ENCODE measurements at regions not wholly inside any gene's neighbourhood (a gene's known extent, or its start where the extent isn't known, plus 50 kb on each side); places are given as distances from the start of the nearest gene placed in this dataset.

GRCh38 chr4:129641179-129641578, 545.2 kb downstream of the C4orf33 start:
- TF ChIP-seq CTCF (IDR thresholded peaks at IDR 0.05): peak; percentile 4 to 47 (median 42)
- no peak for TF ChIP-seq POLR2AphosphoS5 (IDR thresholded peaks at IDR 0.05; ENCODE audit: insufficient read depth in 1 of 2, low read depth in 1 of 2)
- TF ChIP-seq POLR2A (IDR thresholded peaks at IDR 0.05): no peak
- H3K27me3 ChIP-seq: no peaks in the 10 kb centered on the region
- no peak overlapping the region for H3K27ac ChIP-seq
- no peak overlapping the region for H3K4me3 ChIP-seq
- no peak for DNase-seq (ENCODE audit: extremely low spot score in 2 of 2)
- H3K9me3 ChIP-seq: no peaks in the 10 kb centered on the region
- intact Hi-C loops (cut with DNase I): no loop called here
- no peaks in the 10 kb centered on the region for H3K4me1 ChIP-seq
- no peaks in the 10 kb centered on the region for H3K36me3 ChIP-seq

- no peak for TF ChIP-seq POLR2A (IDR thresholded peaks at IDR 0.05)
- TF ChIP-seq POLR2AphosphoS5 (IDR thresholded peaks at IDR 0.05; ENCODE audit: insufficient read depth in 1 of 2, low read depth in 1 of 2): no peak
- TF ChIP-seq CTCF (IDR thresholded peaks at IDR 0.05): no peak
- H3K27ac ChIP-seq: no peak overlapping the region
- no peaks in the 10 kb centered on the region for H3K4me1 ChIP-seq
- no peaks in the 10 kb centered on the region for H3K27me3 ChIP-seq
- H3K36me3 ChIP-seq: no peaks in the 10 kb centered on the region
- DNase-seq (ENCODE audit: extremely low spot score in 2 of 2): no peak
- intact Hi-C loops (cut with DNase I): no loop called here
- H3K9me3 ChIP-seq: no peaks in the 10 kb centered on the region
- H3K4me3 ChIP-seq: no peak overlapping the region
Measured at GRCh38 chr4:129645461-129645860, 549.5 kb downstream of the C4orf33 start.

- intact Hi-C loops (cut with DNase I): no loop called here
- no peak for DNase-seq (ENCODE audit: extremely low spot score in 2 of 2)
- Histone ChIP-seq H3K27ac (no peak overlapping the region), H3K4me1 (no peaks in the 10 kb centered on the region), H3K27me3 (no peaks in the 10 kb centered on the region), H3K4me3 (no peak overlapping the region), H3K36me3 (no peaks in the 10 kb centered on the region), H3K9me3 (no peaks in the 10 kb centered on the region)
- TF ChIP-seq POLR2AphosphoS5 (IDR thresholded peaks at IDR 0.05; ENCODE audit: insufficient read depth in 1 of 2, low read depth in 1 of 2): no peak
- no peak for TF ChIP-seq CTCF (IDR thresholded peaks at IDR 0.05)
- TF ChIP-seq POLR2A (IDR thresholded peaks at IDR 0.05): no peak
Measured at GRCh38 chr4:129668092-129668491, 572.1 kb downstream of the C4orf33 start.

GRCh38 chr4:129672941-129673340, 577.0 kb downstream of the C4orf33 start:
- intact Hi-C loops (cut with DNase I): no loop called here
- no peak overlapping the region for H3K4me3 ChIP-seq
- H3K9me3 ChIP-seq: no peaks in the 10 kb centered on the region
- no peak overlapping the region for H3K27ac ChIP-seq
- no peak for DNase-seq (ENCODE audit: extremely low spot score in 2 of 2)
- TF ChIP-seq POLR2AphosphoS5 (IDR thresholded peaks at IDR 0.05; ENCODE audit: insufficient read depth in 1 of 2, low read depth in 1 of 2) (no peak), POLR2A (IDR thresholded peaks at IDR 0.05) (no peak), CTCF (IDR thresholded peaks at IDR 0.05) (no peak)
- no peaks in the 10 kb centered on the region for H3K27me3 ChIP-seq
- no peaks in the 10 kb centered on the region for H3K4me1 ChIP-seq
- H3K36me3 ChIP-seq: no peaks in the 10 kb centered on the region

GRCh38 chr4:129675036-129675435, 579.1 kb downstream of the C4orf33 start:
- H3K27ac ChIP-seq: no peak overlapping the region
- intact Hi-C loops (cut with DNase I): no loop called here

More at GRCh38 chr4:129675036-129675435, 579.1 kb downstream of the C4orf33 start:
- no peak overlapping the region for H3K4me3 ChIP-seq
- H3K27me3 ChIP-seq: no peaks in the 10 kb centered on the region
- no peaks in the 10 kb centered on the region for H3K4me1 ChIP-seq
- TF ChIP-seq CTCF (IDR thresholded peaks at IDR 0.05) (no peak), POLR2AphosphoS5 (IDR thresholded peaks at IDR 0.05; ENCODE audit: insufficient read depth in 1 of 2, low read depth in 1 of 2) (no peak)
- H3K36me3 ChIP-seq: no peaks in the 10 kb centered on the region
- H3K9me3 ChIP-seq: no peaks in the 10 kb centered on the region
- DNase-seq (ENCODE audit: extremely low spot score in 2 of 2): no peak

All from vagina (tissue), 2 donors.